ENCODE measurements at regions not wholly inside any gene's neighbourhood (a gene's known extent, or its start where the extent isn't known, plus 50 kb on each side); places are given as distances from the start of the nearest gene placed in this dataset.

- CTCF ChIA-PET, result no interaction called here
- no peak for DNase-seq (ENCODE audit: low read depth, low spot score)
- intact Hi-C loops (cut with micrococcal nuclease), result no loop called here
Measured at GRCh38 chr3:4163011-4163410, 140.2 kb upstream of the SETMAR start.

More at GRCh38 chr3:4163011-4163410, 140.2 kb upstream of the SETMAR start:
- Histone ChIP-seq H3K27me3 (ENCODE audit: control insufficient read depth in 2 of 2, insufficient read depth in 2 of 2, low read length in 2 of 2) (no peaks in the 10 kb centered on the region), H3K4me3 (replicated peaks in 1 of 3; ENCODE audit: insufficient read depth in 1 of 3, low read depth in 1 of 3, low read length in 3 of 3) (no peak overlapping the region), H3K9ac (replicated peaks; ENCODE audit: extremely low read depth, insufficient read depth, low read length) (no peak overlapping the region), H4K20me1 (replicated peaks; ENCODE audit: control insufficient read depth, extremely low read depth, insufficient read depth, low read length) (no peaks in the 10 kb centered on the region), H2AFZ (ENCODE audit: low read depth, low read length) (no peak overlapping the region), H3K36me3 (ENCODE audit: control insufficient read depth in 2 of 2, extremely low read depth in 1 of 2, insufficient read depth in 2 of 2, low read length in 2 of 2) (no peaks in the 10 kb centered on the region), H3K4me2 (ENCODE audit: insufficient read depth, low read length) (no peak overlapping the region), H3K9me3 (replicated peaks; ENCODE audit: control insufficient read depth, insufficient read depth, low read length) (peaks cover 4% of the 10 kb centered on the region), H3K4me1 (ENCODE audit: control insufficient read depth, extremely low read depth, insufficient read depth, low read length) (no peaks in the 10 kb centered on the region), H3K27ac (ENCODE audit: insufficient read depth, low read depth, low read length) (no peak overlapping the region), H3K79me2 (ENCODE audit: control insufficient read depth, insufficient read depth, low read length) (no peaks in the 10 kb centered on the region), H3K9me1 (replicated peaks; ENCODE audit: control insufficient read depth, extremely low read depth, insufficient read depth, low read length) (no peaks in the 10 kb centered on the region)
- TF ChIP-seq FOS (IDR thresholded peaks at IDR 0.05; ENCODE audit: borderline replicate concordance, insufficient read depth, low read length) (no peak), POLR2AphosphoS5 (IDR thresholded peaks at IDR 0.05; ENCODE audit: insufficient read depth, low read depth, low read length) (no peak), JUN (IDR thresholded peaks at IDR 0.05; ENCODE audit: borderline replicate concordance, insufficient read depth, insufficient read length, low read depth) (no peak), MAX (IDR thresholded peaks at IDR 0.05; ENCODE audit: insufficient read depth, insufficient read length) (no peak), POLR2A (IDR thresholded peaks at IDR 0.05; ENCODE audit: low read depth, low read length) (no peak), GATA2 (IDR thresholded peaks at IDR 0.05; ENCODE audit: insufficient read depth, insufficient read length, low read depth, low read length) (no peak), MYC (IDR thresholded peaks at IDR 0.05; ENCODE audit: low read depth, low read length) (no peak), CTCF (IDR thresholded peaks at IDR 0.05; ENCODE audit: extremely low read depth in 1 of 2, insufficient read depth in 1 of 2, low read depth in 1 of 2, low read length in 2 of 2) (no peak), EZH2 (IDR thresholded peaks at IDR 0.05; ENCODE audit: borderline replicate concordance, low read depth, low read length, severe bottlenecking) (no peak)
- dilution Hi-C loops (cut with MboI; ENCODE audit: extremely low pct_ligation_motif_present, low sequenced_read_pairs), result no loop called here
- FAIRE-seq, result no peak
- no TSS peak for BruUV-seq (replicated peaks)
- POLR2A ChIA-PET, result no interaction called here
